HG03196 (cell line): ENCODE measurements at regions not wholly inside any gene's neighbourhood (a gene's known extent, or its start where the extent isn't known, plus 50 kb on each side); places are given as distances from the start of the nearest gene placed in this dataset.

ENCODE experiments used
- ATAC-seq: cut with Tn5 transposase; IDR thresholded peaks from one replicate; pipeline ENCODE4 v1.9.1; 2021; ENCODE audit not compliant: unreplicated experiment

DNA sequence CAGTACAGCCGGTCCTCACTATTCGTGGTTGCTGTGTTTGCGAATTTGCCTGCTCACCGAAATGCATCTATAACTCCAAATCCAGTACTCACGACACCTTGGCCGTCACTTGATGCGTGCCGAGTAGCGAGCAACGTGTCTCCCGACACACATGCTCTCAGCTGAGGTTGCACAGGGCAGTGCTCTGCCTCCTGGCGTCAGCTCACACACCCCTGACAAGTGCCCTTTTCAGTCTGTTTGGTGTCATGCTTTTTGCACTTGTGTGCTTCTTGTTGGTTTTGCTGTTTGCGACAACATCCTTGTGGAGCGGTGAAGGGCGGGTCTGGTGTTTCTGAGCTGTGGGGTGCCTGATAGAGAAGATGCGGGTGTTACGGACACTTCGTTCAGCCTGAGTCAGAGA lies 110.4 kb upstream of the RFLNA start:
- no peak for ATAC-seq

DNA sequence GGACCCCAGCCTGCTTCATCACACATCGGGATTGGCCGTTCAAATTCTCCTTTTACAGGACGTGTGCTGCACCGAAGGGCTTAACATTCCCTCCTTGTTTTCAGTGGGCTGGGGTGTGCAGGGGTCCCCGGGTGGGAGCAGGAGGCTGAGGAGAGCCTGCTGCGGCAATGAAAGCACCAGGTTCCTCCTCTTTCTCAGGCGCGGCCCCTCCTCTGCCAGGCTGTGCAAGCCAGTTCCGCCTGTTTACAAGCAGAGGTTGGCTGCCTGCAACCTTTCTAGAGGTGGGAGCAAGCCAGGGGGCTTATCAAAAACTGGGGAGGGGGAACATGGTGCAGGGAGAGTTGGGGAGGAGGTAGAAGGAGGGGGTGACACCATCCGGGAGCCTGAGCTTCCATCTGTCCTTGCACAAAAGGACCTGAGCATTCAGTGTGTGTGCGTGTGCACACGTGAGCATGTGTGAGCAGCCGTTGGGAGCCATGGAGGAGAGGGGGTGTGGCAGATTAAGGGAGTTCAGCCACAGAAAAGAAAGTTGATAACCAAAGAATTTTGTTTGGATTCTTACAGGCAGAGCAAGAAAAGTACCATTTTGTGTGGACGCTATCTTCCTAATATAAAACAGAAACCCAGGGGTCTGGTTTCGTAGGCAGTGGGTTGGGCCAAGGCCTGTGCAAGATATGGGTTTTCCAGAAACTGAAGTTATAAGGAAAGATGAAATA lies 108.8 kb upstream of the RFLNA start:
- no peak for ATAC-seq

DNA sequence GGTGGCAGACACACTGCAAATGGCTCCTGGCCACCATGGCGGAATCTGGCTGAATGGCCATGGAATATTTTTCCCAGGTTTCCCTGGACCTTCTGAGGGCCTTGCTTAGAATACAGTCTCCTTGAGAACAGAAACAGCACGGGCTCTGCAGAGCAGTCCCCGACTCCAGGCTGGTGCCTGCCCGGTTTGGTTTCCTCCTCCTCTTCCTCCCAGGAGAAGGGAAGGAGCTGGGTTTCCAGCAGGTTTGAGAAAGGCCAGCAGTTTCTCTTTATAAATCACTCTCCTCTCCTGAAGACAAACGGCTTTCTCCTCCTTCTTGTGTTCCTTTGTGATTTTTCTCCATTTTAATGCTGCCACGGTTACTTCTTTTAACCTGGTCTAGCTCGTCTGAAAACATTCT lies 106.8 kb upstream of the RFLNA start:
- ATAC-seq, result no peak

DNA sequence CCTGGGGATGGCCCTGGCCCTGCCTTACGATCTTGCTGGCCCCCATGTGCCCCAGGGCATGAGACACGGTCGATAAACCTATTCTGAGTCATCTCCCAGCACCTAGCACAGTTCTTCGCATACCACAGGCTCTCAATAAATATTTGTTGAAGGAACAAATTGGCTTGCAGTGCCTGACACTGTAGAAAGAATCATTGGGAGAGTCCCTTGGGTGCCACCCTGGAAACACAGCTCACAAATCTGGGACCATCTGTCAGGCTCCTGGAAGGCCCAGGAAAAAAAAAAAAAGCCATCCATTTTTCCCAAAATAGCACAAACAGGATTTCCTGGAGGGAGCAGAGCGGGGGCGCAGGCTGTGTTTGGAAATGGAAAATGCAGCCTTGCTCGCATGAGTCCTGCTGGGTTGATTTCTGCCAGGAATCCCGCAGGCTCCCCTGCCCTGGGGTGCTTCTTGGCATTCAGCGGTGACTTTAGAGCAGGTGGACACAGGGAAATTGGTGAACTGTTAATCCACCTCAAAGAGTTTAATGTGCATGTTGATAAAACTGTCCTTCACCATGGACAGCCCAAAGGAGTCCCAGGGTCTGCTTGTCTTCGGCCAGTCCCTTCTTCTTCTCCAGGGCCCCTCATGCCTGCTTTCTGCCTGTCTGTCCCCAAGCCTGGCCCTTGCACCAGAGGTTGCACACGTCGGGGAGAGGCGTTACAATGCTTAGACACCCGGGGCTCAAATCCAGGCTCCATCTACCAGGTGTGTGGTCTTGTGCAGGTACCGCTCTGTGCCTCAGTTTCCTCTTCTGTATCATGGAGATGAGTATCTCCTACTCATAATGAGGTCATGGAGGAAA lies 106.1 kb upstream of the RFLNA start:
- ATAC-seq, result no peak

DNA sequence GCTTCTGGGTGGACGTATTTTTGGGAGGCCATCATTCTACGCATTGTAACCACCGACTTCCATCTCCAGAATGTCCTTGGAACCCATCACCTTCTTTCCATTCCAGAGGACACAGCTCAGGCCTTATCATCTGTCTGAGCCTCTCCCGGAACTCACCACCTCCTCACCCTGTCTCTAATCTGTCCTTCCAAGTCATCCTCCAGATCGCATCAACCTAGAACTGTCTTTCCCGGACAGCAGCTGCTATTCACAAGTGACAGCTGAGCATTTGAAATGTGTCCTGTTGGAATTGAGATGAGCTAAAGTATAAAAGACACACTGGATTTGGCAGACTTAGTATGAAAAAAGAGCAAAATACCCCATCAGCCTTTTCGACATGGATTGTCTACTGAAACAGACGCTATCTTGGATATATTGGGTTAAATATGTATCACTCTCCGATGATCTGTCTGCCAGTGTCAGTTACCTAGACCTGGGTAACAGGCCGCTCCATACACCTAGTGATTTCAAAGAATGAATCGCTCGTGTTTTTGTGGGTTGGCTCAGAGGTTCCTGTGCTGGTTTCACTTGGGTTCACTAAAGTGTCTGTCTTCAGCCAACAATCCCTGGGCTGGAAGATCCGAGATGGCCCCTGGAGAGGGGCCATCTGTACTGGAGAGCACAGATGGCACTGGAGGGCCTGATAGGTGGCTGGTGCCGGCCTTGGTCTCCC lies 104.4 kb upstream of the RFLNA start:
- ATAC-seq, result no peak

DNA sequence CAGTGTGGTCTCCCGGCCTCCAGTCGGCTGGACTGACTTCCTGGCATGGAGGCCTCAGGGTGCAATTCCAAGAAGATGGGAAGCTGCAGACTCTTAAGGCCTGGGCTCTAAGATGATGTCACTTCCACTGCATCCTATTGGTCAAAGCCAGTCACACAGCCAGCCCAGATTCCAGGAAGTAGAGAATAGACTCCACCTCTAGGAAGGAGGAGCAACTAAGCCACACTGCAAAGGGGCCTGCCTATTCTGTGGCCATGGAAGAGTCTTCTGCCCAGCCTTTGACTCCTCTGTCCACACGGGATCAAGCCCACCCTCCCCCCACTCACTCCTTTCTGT lies 103.9 kb upstream of the RFLNA start:
- ATAC-seq, result no peak

DNA sequence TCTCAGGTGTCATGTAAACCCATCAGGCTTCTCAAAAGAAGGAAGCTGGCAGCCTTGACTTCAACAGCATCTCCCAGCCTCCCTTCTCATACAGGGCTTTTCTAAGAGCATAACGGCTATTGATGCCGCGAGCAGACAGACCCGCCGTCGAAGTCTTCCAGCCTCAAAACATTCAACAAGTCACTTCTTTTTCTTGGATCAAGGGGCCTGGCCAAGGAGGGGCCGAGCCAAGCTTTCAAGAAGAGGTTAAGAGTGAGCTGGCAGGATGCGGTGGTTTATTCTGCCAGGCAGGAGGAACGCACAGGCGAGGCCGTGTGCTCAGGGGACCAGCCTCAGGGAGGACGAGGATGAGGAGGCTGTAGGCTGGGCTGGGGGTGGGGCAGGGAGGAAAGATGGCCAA lies 102.9 kb upstream of the RFLNA start:
- no peak for ATAC-seq

DNA sequence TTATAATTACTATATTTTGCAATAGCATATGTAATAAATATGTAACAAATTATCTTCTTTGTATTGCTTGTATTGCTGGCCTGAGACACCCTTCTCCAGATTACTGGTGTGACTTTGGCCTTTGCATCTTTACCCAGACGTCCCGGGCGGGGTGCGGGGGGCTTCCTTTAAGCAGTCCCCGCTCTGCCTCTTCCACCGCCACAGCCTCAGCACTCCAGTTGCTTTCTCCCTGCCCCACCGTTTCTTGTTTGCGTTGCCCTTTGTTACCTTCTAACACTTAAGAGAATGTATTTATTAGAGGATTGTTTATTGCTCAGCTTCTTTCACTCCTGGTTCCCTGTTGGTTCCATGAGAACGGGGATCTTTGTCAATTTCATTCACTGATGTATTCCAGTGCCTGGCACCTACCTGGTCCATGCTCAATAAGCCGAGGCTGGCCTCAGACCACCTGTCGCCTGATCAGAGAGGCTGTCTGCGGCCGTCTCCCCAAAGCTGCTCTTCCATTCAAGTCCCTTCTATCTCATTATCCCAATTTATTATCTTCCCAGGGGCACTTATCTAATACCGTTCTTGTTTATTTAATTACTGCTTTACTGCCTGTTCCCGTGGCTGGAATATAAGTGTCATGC lies 100.5 kb upstream of the RFLNA start:
- no peak for ATAC-seq

DNA sequence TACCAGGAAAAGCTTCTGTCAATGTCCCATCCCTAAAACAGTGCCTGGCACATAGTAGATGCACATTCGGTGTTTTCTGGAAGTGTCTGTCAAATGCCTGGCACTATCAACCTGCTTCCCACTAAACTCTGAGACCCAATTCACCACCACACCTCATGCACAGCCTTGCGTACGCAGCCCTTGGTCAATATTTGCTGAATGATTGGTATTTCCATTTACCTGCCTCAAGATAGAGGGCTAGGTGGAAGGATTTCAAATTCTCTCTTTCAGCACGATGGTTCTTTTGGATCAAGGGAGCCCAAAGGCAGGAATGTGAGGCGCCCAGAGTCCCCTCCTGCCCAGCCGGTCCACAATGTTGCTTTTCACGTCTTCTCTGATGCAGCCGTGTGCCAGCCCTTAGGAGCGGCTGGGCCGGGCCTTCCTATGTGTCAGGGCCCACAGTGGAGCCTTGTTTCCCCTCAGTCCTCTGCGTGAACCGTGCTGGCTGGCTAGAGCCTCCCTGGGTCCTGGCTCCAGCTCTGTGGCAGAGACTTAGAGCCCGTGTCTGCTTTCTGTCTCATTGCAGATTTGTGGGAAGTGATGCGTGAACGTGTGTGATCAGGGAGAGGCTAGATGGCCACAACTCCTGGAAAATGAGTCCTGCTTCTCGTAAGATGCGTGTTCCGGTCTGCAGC lies 99.9 kb upstream of the RFLNA start:
- no peak for ATAC-seq

DNA sequence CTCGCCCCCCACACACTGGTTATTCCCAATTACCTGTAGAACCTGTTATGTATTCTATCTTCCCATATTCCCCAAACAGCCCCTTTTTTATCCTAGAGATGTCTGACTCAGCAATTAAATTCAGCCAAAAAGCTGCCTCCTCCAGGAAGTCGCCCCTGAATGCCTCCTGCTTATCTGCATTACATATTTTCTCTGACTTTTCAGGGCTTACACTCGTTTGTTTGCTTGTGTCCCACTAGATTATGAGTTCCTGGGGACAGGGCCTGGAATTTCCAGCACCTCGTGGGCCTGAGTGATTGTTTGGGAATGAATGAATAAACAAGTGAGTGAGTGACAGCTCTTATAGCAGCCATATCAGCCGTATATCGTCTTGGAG lies 99.3 kb upstream of the RFLNA start:
- ATAC-seq, result no peak

DNA sequence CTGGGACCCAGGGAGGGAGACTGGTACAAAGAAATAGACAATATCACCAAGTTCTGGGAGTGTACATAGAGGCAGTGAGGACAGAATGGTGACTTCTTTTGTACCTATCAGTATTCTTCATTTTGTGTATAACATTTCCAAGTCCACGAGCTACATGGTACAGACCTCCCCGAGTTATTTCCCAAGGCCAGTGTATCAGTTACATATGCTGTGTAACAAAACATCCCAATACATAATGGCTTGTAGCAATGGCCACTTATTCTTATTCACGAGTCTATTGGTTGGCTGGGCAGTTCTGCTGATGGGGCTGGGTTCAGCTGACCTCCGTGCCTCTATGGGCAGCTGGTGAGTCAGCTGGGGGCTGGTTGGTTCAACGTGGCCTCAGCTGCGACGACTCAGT lies 98.7 kb upstream of the RFLNA start:
- no peak for ATAC-seq

DNA sequence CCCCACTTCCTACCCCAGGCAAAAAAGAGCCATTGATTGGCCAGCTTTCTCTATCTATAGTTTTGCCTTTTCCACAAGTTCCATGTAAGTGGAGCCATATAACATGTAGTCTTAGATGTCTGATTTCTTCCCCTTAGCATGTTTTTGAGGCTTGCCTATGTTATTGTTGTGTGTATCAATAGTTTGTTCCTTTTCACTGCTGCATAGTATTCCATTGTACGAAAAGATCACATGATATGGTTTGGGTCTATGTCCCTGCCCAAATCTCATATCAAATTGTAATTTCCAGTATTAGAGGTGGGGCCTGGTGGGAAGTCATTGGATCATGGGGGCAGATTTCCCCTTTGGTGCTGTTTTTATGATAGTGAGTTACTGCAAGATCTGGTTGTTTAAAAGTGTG lies 93.6 kb upstream of the RFLNA start:
- no peak for ATAC-seq

DNA sequence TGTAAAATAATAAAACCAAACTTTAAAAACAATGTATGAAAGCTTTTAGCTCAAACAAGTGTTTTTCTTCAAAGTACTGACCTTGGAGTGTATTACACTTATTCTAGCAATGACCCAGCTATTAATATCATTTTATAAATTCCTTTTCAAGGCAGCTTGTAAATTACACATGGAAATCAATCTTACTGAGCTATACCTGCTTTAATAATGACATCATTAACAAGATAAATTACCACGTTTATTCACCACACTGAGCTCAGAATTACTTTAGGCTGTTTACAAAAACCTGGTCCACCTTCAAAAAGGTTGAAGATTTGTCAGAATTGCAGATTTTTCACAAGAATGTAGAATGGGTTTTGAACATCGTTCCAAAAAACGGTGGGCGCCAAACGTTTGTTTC lies 91.7 kb upstream of the RFLNA start:
- ATAC-seq, result no peak

DNA sequence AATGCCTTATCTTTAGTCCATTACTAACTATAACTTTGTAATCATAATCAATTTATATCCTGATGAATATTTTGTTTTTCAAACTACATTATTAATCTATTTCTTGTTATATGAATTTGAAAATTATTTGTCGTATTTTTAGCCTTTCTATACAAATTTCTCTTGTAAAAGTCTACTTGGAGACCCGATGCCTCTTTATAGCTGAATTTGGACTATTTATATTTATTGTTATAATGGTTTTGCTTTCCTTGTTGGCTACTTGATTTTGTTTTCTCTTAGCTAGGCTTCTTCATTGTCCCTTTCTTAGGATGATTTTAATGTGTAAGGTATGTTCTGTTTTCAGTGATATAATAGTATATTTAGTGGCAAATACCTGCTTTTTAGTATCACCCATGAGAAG lies 89.5 kb upstream of the RFLNA start:
- ATAC-seq, result no peak

DNA sequence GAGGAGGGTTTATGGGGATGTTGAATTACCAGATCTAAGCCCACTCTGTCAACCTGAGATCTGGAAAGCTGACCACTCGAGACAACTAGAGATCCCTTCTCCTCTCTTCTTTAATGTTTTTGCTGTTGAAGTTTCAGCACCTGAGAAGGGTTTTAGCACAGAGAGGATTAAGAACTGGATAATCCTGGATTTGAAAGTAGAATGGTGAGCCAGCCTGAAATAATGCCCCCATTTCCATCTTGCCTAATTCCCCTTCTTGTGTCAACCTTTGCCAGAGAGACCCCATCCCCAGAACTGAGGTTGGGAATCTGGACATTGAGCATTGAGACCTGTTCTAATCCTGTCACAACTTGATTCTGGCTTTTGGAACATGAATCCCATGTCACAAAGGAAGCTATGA lies 87.8 kb upstream of the RFLNA start:
- no peak for ATAC-seq

DNA sequence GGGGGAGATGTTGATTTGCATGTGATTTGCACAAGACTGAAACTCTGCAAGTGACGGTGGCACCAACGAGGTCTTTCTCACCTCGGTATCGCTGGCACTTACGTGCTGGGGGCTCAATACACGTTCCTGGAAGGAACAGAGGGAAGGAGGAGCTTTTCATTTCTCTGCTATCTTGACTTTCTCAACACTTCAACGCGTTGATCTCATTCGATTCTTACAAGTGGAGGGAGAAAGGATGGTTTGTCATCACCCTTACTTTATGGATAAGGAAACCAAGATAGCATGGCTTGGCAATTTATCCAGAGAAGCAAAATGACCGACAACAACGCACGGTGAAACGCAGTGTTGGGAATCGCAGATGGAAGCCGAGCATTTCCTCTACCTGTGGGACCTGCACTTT lies 87.3 kb upstream of the RFLNA start:
- no peak for ATAC-seq

DNA sequence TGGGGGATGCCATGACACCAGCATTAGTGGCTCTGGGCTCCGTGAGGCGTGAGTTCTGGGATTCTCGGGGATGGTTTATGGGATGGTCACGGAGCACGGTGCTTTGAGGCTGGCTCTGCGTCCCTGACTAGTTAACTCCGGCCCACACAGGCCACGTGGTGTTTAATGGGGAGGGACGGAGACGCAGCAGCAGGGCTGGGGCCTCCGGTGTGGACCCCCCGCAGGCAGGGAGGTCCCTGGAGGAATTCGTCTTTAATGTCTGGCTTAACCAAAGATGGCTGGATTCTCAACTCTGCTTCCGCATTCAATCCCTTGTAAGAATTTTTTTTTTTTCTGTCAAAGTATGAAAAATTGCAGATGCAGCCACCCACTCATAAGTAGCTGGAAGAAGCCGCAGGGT lies 86.4 kb upstream of the RFLNA start:
- no peak for ATAC-seq

DNA sequence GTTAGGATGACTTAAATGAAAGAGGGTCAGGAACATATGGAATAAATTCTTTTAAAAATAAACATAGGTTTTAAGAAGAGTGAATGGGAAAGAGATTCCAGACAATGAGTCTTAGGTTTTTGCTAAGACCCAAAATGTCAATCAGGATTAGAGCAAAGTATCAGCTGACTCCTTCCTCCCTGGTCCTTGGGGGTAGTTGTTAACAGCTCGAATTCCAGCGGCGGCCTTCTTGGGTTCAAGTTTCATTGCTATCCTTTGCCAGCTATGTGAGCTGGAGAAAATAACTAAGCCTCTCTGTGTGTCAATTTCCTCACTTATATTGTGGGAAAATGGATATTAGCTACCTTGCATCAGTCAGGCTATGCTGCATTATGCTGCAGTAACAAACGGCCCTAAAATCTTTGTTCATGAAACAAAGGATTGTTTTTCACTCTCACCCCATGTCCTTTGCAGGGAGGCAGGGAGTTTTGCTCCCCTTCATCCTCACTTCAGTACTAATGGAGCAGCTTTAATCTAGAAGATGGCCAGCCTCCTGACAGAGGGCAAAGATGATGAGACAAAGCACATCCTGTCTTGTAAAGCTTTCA lies 83.8 kb upstream of the RFLNA start:
- no peak for ATAC-seq

DNA sequence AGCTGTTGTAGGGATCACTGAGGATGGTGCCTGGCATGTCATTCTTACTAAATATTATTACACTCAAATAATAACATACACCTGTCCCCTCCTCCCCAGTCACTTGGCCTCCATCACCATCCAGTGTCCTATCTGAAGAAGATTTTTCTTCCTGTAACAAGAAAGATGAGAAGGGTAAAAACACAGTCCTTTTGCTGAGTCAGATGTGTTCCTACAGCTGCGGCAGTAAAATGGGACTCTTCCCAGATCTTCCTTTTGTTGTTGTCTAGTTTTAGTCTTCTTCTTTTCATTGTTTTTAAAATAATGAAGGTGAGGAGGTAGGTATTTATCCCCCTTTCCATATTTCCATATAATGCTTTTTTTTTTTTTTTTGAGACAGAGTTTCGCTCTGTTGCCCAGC lies 83.1 kb upstream of the RFLNA start:
- ATAC-seq, result no peak

DNA sequence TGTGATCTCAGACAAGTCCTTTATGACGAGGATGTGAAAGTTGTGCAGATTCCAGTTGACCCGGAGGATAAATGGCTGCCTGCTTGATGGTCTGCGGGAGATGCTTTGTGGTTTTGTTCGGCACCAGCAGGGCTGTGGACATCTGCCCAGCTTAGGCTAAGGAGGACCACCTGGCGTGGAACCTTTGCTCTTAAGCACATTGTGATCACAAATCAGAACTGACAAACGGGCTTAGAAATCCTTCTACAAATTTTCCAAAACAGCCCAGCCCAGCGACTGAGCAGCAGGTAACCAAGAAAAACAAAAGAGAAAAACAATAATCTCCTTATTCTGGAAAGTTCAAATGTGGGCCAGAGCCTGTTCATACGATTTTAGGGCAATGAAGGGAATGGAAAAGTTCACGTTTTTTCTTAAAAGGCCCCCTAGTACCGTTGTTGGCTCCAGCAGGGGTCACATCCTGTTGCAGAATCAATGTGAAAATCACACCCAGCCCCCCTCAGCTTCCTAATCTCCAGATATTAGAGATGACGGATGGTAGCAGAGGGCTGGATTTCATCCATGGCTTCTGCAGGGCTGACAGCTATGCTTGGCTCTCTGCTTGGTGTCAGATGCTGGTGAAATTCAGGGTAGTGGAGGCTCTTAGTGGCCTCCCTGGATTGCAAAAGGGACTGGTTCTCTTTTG lies 81.1 kb upstream of the RFLNA start:
- no peak for ATAC-seq
